ENCODE measurements at regions not wholly inside any gene's neighbourhood (a gene's known extent, or its start where the extent isn't known, plus 50 kb on each side); places are given as distances from the start of the nearest gene placed in this dataset.
A peak's percentile ranks its signal among the peaks of the same experiment; 100 is the strongest.

- ChIA-PET CTCF (interaction anchor here (0.7 kb wide), 1 partner anchor 656 kb away, joined by 3 read pairs; no protein-coding TSS in a partner anchor), POLR2A (no interaction called here)
- H3K36me3 Mint-ChIP-seq (ENCODE audit: insufficient read depth, unreplicated experiment) = no peaks in the 10 kb centered on the region
- DNase-seq = peak; percentile 33 to 36
- H3K4me3 ChIP-seq (ENCODE audit: low read depth, low read length) = no peak overlapping the region
- H3K9me3 ChIP-seq = no peaks in the 10 kb centered on the region
- H3K4me1 ChIP-seq = no peaks in the 10 kb centered on the region
- H3K4me1 Mint-ChIP-seq (ENCODE audit: low read depth, unreplicated experiment) = no peaks in the 10 kb centered on the region
- no peak overlapping the region for H3K4me3 Mint-ChIP-seq (ENCODE audit: unreplicated experiment)
- BruUV-seq (replicated peaks) = no TSS peak
- H3K36me3 ChIP-seq (ENCODE audit: control insufficient read depth, insufficient read depth, low read length) = no peaks in the 10 kb centered on the region
- peak; percentile 24 to 38 for TF ChIP-seq CTCF (IDR thresholded peaks at IDR 0.05; ENCODE audit: insufficient read depth in 1 of 2, low read depth in 1 of 2, low read length in 1 of 2, severe bottlenecking in 1 of 2, unreplicated experiment in 1 of 2)
- H3K9me3 Mint-ChIP-seq (ENCODE audit: unreplicated experiment) = no peaks in the 10 kb centered on the region
- no peaks in the 10 kb centered on the region for H3K27me3 Mint-ChIP-seq (ENCODE audit: insufficient read depth, unreplicated experiment)
- H3K27ac Mint-ChIP-seq (ENCODE audit: unreplicated experiment) = no peak overlapping the region
- no peaks in the 10 kb centered on the region for H3K27me3 ChIP-seq (replicated peaks; ENCODE audit: control insufficient read depth, insufficient read depth, low read length)
- intact Hi-C loops (cut with micrococcal nuclease; ENCODE audit: unreplicated experiment) = no loop called here
Measured at GRCh38 chr1:105137543-105138457, 1388.1 kb downstream of the AMY1C start.

DNA sequence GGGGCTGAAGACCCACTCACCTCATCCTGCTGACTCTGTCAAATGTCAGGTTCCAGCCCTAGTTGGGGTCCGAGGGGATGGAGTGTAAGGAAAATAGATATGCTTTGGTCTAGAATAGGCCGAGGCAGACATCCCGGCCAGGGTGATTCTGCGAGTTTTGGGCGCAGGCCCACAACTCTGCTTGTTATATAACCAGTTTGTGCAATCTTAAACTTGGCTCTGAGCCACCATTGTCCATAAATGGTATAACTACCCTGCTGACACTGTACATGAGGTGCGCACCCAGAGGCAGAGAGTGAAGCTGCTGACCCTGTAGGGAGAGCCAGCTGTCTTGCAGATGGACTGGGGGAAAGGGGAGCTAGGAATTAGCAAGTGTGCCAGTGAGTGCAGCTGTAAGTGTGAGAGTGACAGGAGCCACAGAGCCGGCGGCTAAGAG lies 1388.8 kb downstream of the AMY1C start:
- Mint-ChIP-seq H3K4me3 (ENCODE audit: unreplicated experiment) (no peak overlapping the region), H3K36me3 (ENCODE audit: insufficient read depth, unreplicated experiment) (no peaks in the 10 kb centered on the region), H3K4me1 (ENCODE audit: low read depth, unreplicated experiment) (no peaks in the 10 kb centered on the region), H3K27me3 (ENCODE audit: insufficient read depth, unreplicated experiment) (no peaks in the 10 kb centered on the region), H3K27ac (ENCODE audit: unreplicated experiment) (no peak overlapping the region), H3K9me3 (ENCODE audit: unreplicated experiment) (no peaks in the 10 kb centered on the region)
- no peak for TF ChIP-seq CTCF (IDR thresholded peaks at IDR 0.05; ENCODE audit: insufficient read depth in 1 of 2, low read depth in 1 of 2, low read length in 1 of 2, severe bottlenecking in 1 of 2, unreplicated experiment in 1 of 2)
- no TSS peak for BruUV-seq (replicated peaks)
- Histone ChIP-seq H3K4me1 (no peaks in the 10 kb centered on the region), H3K36me3 (ENCODE audit: control insufficient read depth, insufficient read depth, low read length) (no peaks in the 10 kb centered on the region), H3K9me3 (no peaks in the 10 kb centered on the region), H3K4me3 (ENCODE audit: low read depth, low read length) (no peak overlapping the region), H3K27me3 (replicated peaks; ENCODE audit: control insufficient read depth, insufficient read depth, low read length) (no peaks in the 10 kb centered on the region)
- CTCF ChIA-PET = no interaction called here
- POLR2A ChIA-PET = no interaction called here
- intact Hi-C loops (cut with micrococcal nuclease; ENCODE audit: unreplicated experiment) = no loop called here
- DNase-seq = no peak

GRCh38 chr1:105172788-105173187 lies 1423.1 kb downstream of the AMY1C start:
- Histone ChIP-seq H3K4me3 (ENCODE audit: low read depth, low read length) (no peak overlapping the region), H3K27me3 (replicated peaks; ENCODE audit: control insufficient read depth, insufficient read depth, low read length) (no peaks in the 10 kb centered on the region), H3K4me1 (no peaks in the 10 kb centered on the region), H3K36me3 (ENCODE audit: control insufficient read depth, insufficient read depth, low read length) (no peaks in the 10 kb centered on the region), H3K9me3 (no peaks in the 10 kb centered on the region)
- no peak overlapping the region for H3K27ac Mint-ChIP-seq (ENCODE audit: unreplicated experiment)
- POLR2A ChIA-PET = no interaction called here
- no peaks in the 10 kb centered on the region for H3K9me3 Mint-ChIP-seq (ENCODE audit: unreplicated experiment)
- H3K27me3 Mint-ChIP-seq (ENCODE audit: insufficient read depth, unreplicated experiment) = no peaks in the 10 kb centered on the region
- CTCF ChIA-PET = no interaction called here
- TF ChIP-seq CTCF (IDR thresholded peaks at IDR 0.05; ENCODE audit: insufficient read depth in 1 of 2, low read depth in 1 of 2, low read length in 1 of 2, severe bottlenecking in 1 of 2, unreplicated experiment in 1 of 2) = no peak
- BruUV-seq (replicated peaks) = no TSS peak
- DNase-seq = no peak
- no peaks in the 10 kb centered on the region for H3K4me1 Mint-ChIP-seq (ENCODE audit: low read depth, unreplicated experiment)
- intact Hi-C loops (cut with micrococcal nuclease; ENCODE audit: unreplicated experiment) = no loop called here
- H3K36me3 Mint-ChIP-seq (ENCODE audit: insufficient read depth, unreplicated experiment) = no peaks in the 10 kb centered on the region
- no peak overlapping the region for H3K4me3 Mint-ChIP-seq (ENCODE audit: unreplicated experiment)
